Peyer's patch (tissue), 4 donors: ENCODE measurements at regions not wholly inside any gene's neighbourhood (a gene's known extent, or its start where the extent isn't known, plus 50 kb on each side); places are given as distances from the start of the nearest gene placed in this dataset.

ENCODE experiments used
- DNase-seq, 3 donors: peaks; one replicate each; pipeline ENCODE4 v3.0.0-alpha.2; 2017 to 2019
- H3K27ac ChIP-seq, 4 donors: fragments of 200-600 bp; sonication (generic); one replicate each; pipeline ENCODE4 v1.5.1; 2016 to 2019
- H3K27me3 ChIP-seq, 2 donors: fragments of 200-600 bp; sonication (generic); one replicate each; pipeline ENCODE4 v1.5.1; 2019
- H3K36me3 ChIP-seq, 3 donors: fragments of 200-600 bp; sonication (generic); one replicate each; pipeline ENCODE4 v1.5.1; 2016 to 2019
- H3K4me1 ChIP-seq, 4 donors: fragments of 200-600 bp; sonication (generic); one replicate each; pipeline ENCODE4 v1.5.1; 2016 to 2019
- H3K4me3 ChIP-seq, 4 donors: fragments of 200-600 bp; sonication (generic); 1 replicate in 3 of 4; 2 replicates in 1 of 4; pipeline ENCODE4 v1.5.1; 2016 to 2019; ENCODE audit warnings: mild to moderate bottlenecking in 1 of 4
- H3K9me3 ChIP-seq, 4 donors: fragments of 200-600 bp; sonication (generic); one replicate each; pipeline ENCODE4 v1.5.1; 2016 to 2019; ENCODE audit warnings: mild to moderate bottlenecking in 1 of 4
- CTCF ChIP-seq, 6 experiments: fragments of 450-650 bp in 4 of 6; fragments of 200-600 bp in 2 of 6; sonication (generic) in 1 of 6; IDR thresholded peaks; one replicate each; pipeline ENCODE4 v1.5.1; 2017 to 2019; ENCODE audit warnings: antibody characterized with exemption in 6 of 6, mild to moderate bottlenecking in 3 of 6, moderate library complexity in 1 of 6
- POLR2A ChIP-seq, 2 donors: fragments of 450-650 bp; IDR thresholded peaks; one replicate each; pipeline ENCODE4 v1.5.1; 2017; ENCODE audit warnings: antibody characterized with exemption in 2 of 2, mild to moderate bottlenecking in 2 of 2, moderate library complexity in 2 of 2

GRCh38 chr11:76728778-76729177 lies 54.4 kb upstream of the TSKU start:
- TF ChIP-seq CTCF (IDR thresholded peaks at IDR 0.05) = peak in 2 of 6 experiments; percentile 6 to 17
- TF ChIP-seq POLR2A (IDR thresholded peaks at IDR 0.05) = no peak
- Histone ChIP-seq H3K36me3 (no peaks in the 10 kb centered on the region), H3K4me1 (no peaks in the 10 kb centered on the region), H3K27me3 (no peaks in the 10 kb centered on the region), H3K9me3 (no peaks in the 10 kb centered on the region), H3K27ac (peak overlapping the region in 2 of 4 donors; percentile 22 to 36), H3K4me3 (no peak overlapping the region)
- no peak for DNase-seq

GRCh38 chr11:76729214-76729613 lies 53.9 kb upstream of the TSKU start:
- Histone ChIP-seq H3K4me3 (no peak overlapping the region), H3K4me1 (no peaks in the 10 kb centered on the region), H3K27me3 (no peaks in the 10 kb centered on the region), H3K9me3 (no peaks in the 10 kb centered on the region), H3K27ac (peak overlapping the region in 2 of 4 donors; percentile 36 to 64), H3K36me3 (no peaks in the 10 kb centered on the region)
- TF ChIP-seq CTCF (IDR thresholded peaks at IDR 0.05) (no peak), POLR2A (IDR thresholded peaks at IDR 0.05) (no peak)
- peak in 2 of 3 donors; percentile 78 to 82 for DNase-seq

- H3K9me3 ChIP-seq = no peaks in the 10 kb centered on the region
- no peaks in the 10 kb centered on the region for H3K36me3 ChIP-seq
- H3K4me3 ChIP-seq = no peak overlapping the region
- TF ChIP-seq POLR2A (IDR thresholded peaks at IDR 0.05) (no peak), CTCF (IDR thresholded peaks at IDR 0.05) (no peak)
- H3K27ac ChIP-seq = no peak overlapping the region
- no peak for DNase-seq
- H3K4me1 ChIP-seq = no peaks in the 10 kb centered on the region
- H3K27me3 ChIP-seq = no peaks in the 10 kb centered on the region
Observed at GRCh38 chr11:76730887-76731565, 52.1 kb upstream of the TSKU start.

GRCh38 chr11:76732643-76733042 lies 50.5 kb upstream of the TSKU start:
- no peak for DNase-seq
- Histone ChIP-seq H3K4me1 (no peaks in the 10 kb centered on the region), H3K9me3 (no peaks in the 10 kb centered on the region), H3K27me3 (no peaks in the 10 kb centered on the region), H3K36me3 (no peaks in the 10 kb centered on the region), H3K4me3 (no peak overlapping the region), H3K27ac (no peak overlapping the region)
- no peak for TF ChIP-seq POLR2A (IDR thresholded peaks at IDR 0.05)
- TF ChIP-seq CTCF (IDR thresholded peaks at IDR 0.05) = no peak
